VCaP (cell line): ENCODE measurements at regions not wholly inside any gene's neighbourhood (a gene's known extent, or its start where the extent isn't known, plus 50 kb on each side); places are given as distances from the start of the nearest gene placed in this dataset.
A peak's percentile ranks its signal among the peaks of the same experiment; 100 is the strongest.

Experiments used
- H3K27ac ChIP-seq: fragments of 450-650 bp; 2 replicates; pipeline ENCODE4 v1.5.1; 2017
- CTCF ChIP-seq: fragments of 450-650 bp; conservative IDR thresholded peaks from 2 replicates; pipeline ENCODE4 v1.5.1; 2017; ENCODE audit warnings: mild to moderate bottlenecking, moderate library complexity

GRCh38 chr3:28950614-28951013, 330.3 kb upstream of the RBMS3 start:
- no peak overlapping the region for H3K27ac ChIP-seq
- TF ChIP-seq CTCF: no peak

GRCh38 chr3:28951772-28952556, 328.9 kb upstream of the RBMS3 start:
- peak overlapping the region; percentile 2; the same call in 1 of the 2 replicates for H3K27ac ChIP-seq
- TF ChIP-seq CTCF: no peak

- TF ChIP-seq CTCF: no peak
- no peak overlapping the region for H3K27ac ChIP-seq
These were observed 322.2 kb upstream of the RBMS3 start for GRCh38 chr3:28958656-28959055.

DNA sequence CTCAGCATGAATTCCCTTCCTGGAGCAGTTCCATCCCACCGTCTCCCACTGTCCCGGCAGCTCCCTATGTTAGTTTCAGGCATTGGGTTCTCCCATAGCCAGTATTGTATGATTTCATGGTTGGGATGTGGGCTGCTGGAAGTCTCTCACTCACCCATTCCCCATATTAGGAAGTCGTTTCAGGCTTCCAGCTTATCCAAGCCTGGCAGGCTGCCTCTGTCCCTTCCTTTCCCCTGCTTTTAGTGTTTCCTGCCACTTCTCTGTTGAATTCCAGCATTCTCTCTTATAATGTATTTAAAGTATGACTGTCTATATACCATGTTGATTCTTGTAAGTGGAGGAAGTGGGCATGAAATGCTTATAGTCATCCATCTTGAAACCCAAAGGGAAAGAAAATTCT, 309.7 kb upstream of the RBMS3 start:
- TF ChIP-seq CTCF: no peak
- no peak overlapping the region for H3K27ac ChIP-seq

GRCh38 chr3:28972921-28973320, 307.9 kb upstream of the RBMS3 start:
- no peak for TF ChIP-seq CTCF
- H3K27ac ChIP-seq: no peak overlapping the region

GRCh38 chr3:28973609-28974008, 307.3 kb upstream of the RBMS3 start:
- no peak for TF ChIP-seq CTCF
- no peak overlapping the region for H3K27ac ChIP-seq

DNA sequence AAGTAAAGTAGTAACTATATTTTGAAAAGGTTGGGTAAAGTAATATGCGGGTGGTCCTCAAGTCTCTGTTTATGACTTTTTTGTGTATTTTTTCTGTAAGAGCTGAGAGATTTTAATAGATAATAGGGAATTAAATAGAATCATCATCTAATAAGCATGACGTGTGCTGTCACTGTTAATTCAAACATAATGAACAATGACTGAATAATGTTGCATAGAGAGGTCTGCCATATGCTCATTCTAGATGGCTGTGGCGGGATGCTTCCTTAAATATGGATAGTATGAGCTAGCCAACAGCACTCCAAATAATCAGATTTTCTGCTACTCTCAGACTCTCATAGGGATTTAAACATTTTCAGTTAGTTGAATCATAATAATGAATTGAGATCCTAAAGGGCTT, 302.8 kb upstream of the RBMS3 start:
- no peak for TF ChIP-seq CTCF
- H3K27ac ChIP-seq: no peak overlapping the region
